ENCODE measurements at regions not wholly inside any gene's neighbourhood (a gene's known extent, or its start where the extent isn't known, plus 50 kb on each side); places are given as distances from the start of the nearest gene placed in this dataset.
"Not testable (repeated sequence)": the region's sequence is repeated elsewhere in the genome, so short reads cannot be mapped to it uniquely, and the experiment has no call there.

DNA sequence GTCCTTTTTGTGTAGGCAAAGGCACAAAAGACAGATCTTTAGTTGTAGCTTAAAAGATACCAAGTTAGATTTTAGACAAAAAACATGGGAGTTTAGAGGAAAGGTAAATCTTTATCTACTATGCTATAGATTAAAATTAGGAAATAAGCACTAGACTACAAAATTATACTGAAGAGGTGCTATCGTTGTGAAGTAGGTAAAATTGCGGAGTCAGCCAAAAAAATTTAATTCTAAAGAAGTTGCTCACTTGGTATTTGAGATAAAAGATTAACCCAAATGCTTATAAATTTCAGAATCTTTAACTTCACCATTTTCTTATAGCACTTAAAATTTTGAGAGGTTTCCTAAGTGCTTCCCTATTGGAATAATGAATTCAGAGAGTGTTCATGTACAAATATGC, 604.1 kb downstream of the GRXCR1 start:
- Histone ChIP-seq H3K9me2 (replicated peaks; ENCODE audit: insufficient read depth, low read length) (no peaks in the 10 kb centered on the region), H3K27me3 (replicated peaks; ENCODE audit: insufficient read depth, low read length) (no peaks in the 10 kb centered on the region), H3K27ac (ENCODE audit: low read length) (no peak overlapping the region), H4K20me1 (ENCODE audit: insufficient read depth, low read length) (no peaks in the 10 kb centered on the region), H3K9ac (ENCODE audit: low read length) (no peak overlapping the region), H3K4me2 (ENCODE audit: low read depth, low read length) (peak overlapping the region; percentile 45), H2AFZ (ENCODE audit: low read length) (peak overlapping the region; percentile 38), H3F3A (ENCODE audit: insufficient read depth, low read length) (no peaks in the 10 kb centered on the region), H3K4me1 (ENCODE audit: low read length) (no peaks in the 10 kb centered on the region), H3K79me2 (ENCODE audit: low read length) (no peaks in the 10 kb centered on the region), H3K36me3 (replicated peaks; ENCODE audit: insufficient read depth, low read length) (no peaks in the 10 kb centered on the region), H3K4me3 (ENCODE audit: low read length) (no peak overlapping the region), H3K9me3 (replicated peaks; ENCODE audit: insufficient read depth, low read length) (no peaks in the 10 kb centered on the region)
- TF ChIP-seq EZH2phosphoT487 (IDR thresholded peaks at IDR 0.05; ENCODE audit: low read length) (no peak), EZH2 (optimal IDR thresholded peaks at IDR 0.05; ENCODE audit: low read depth, low read length) (no peak), CTCF (IDR thresholded peaks at IDR 0.05; ENCODE audit: low read length) (no peak)
- no peak for DNase-seq

GRCh38 chr4:43505823-43506222, 613.3 kb downstream of the GRXCR1 start:
- not testable (repeated sequence) for H3K27me3 ChIP-seq (replicated peaks; ENCODE audit: insufficient read depth, low read length); H3K4me1 ChIP-seq (ENCODE audit: low read length); H3K9me3 ChIP-seq (replicated peaks; ENCODE audit: insufficient read depth, low read length); H4K20me1 ChIP-seq (ENCODE audit: insufficient read depth, low read length); H3K27ac ChIP-seq (ENCODE audit: low read length); H3K79me2 ChIP-seq (ENCODE audit: low read length); H3K9me2 ChIP-seq (replicated peaks; ENCODE audit: insufficient read depth, low read length); H3F3A ChIP-seq (ENCODE audit: insufficient read depth, low read length); H2AFZ ChIP-seq (ENCODE audit: low read length); H3K4me3 ChIP-seq (ENCODE audit: low read length); H3K4me2 ChIP-seq (ENCODE audit: low read depth, low read length); H3K9ac ChIP-seq (ENCODE audit: low read length); H3K36me3 ChIP-seq (replicated peaks; ENCODE audit: insufficient read depth, low read length); DNase-seq

DNA sequence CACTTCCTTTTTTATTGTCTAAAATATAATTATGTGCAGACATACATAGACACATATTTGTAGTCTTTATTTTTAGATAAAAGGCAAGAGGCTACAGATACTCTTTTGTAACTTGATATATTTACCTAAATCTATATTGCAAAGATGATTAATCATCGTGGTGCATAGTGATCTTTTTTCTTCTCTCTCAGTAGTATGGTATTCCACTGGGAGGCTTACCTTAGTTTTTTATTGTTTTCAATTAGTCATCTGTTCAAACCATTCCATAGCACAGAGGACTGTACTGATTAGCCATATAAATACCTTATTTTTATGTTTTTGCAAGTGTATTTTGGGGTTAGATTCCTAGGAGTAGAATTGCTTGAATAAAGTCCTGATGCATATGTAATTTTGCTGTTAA, 619.7 kb downstream of the GRXCR1 start:
- no peak overlapping the region for H3K4me3 ChIP-seq (ENCODE audit: low read length)
- no peaks in the 10 kb centered on the region for H3K9me3 ChIP-seq (replicated peaks; ENCODE audit: insufficient read depth, low read length)
- no peak overlapping the region for H3K9ac ChIP-seq (ENCODE audit: low read length)
- no peaks in the 10 kb centered on the region for H3K27me3 ChIP-seq (replicated peaks; ENCODE audit: insufficient read depth, low read length)
- no peaks in the 10 kb centered on the region for H3K36me3 ChIP-seq (replicated peaks; ENCODE audit: insufficient read depth, low read length)
- H3F3A ChIP-seq (ENCODE audit: insufficient read depth, low read length) = no peaks in the 10 kb centered on the region
- no peak overlapping the region for H3K27ac ChIP-seq (ENCODE audit: low read length)
- TF ChIP-seq CTCF (IDR thresholded peaks at IDR 0.05; ENCODE audit: low read length) (no peak), EZH2 (optimal IDR thresholded peaks at IDR 0.05; ENCODE audit: low read depth, low read length) (no peak), EZH2phosphoT487 (IDR thresholded peaks at IDR 0.05; ENCODE audit: low read length) (no peak)
- H3K79me2 ChIP-seq (ENCODE audit: low read length) = no peaks in the 10 kb centered on the region
- H4K20me1 ChIP-seq (ENCODE audit: insufficient read depth, low read length) = no peaks in the 10 kb centered on the region
- no peak for DNase-seq
- H3K9me2 ChIP-seq (replicated peaks; ENCODE audit: insufficient read depth, low read length) = no peaks in the 10 kb centered on the region
- no peak overlapping the region for H2AFZ ChIP-seq (ENCODE audit: low read length)
- no peak overlapping the region for H3K4me2 ChIP-seq (ENCODE audit: low read depth, low read length)
- H3K4me1 ChIP-seq (ENCODE audit: low read length) = no peaks in the 10 kb centered on the region

DNA sequence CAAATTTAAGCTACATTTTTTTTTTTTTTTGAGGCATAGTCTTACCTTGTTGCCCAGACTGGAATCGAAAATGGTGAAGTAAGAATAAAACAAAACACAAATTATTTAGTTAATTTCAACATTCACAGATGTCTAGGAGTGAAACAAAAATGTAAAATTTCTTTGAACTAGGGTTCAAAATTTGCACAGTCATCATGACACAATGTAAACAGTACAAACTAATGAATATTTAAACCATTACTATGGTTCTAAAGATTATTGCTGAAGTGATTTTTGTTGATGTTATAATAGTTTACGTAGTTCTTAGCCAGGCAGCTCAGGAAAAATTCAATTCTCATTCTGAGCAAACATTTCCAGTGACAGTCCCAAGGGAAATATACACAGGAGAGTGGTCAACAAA, 633.1 kb downstream of the GRXCR1 start:
- Histone ChIP-seq H3F3A (ENCODE audit: insufficient read depth, low read length) (no peaks in the 10 kb centered on the region), H3K79me2 (ENCODE audit: low read length) (no peaks in the 10 kb centered on the region), H3K4me1 (ENCODE audit: low read length) (no peaks in the 10 kb centered on the region), H3K9me3 (replicated peaks; ENCODE audit: insufficient read depth, low read length) (no peaks in the 10 kb centered on the region), H3K4me2 (ENCODE audit: low read depth, low read length) (no peak overlapping the region), H3K9ac (ENCODE audit: low read length) (no peak overlapping the region), H3K9me2 (replicated peaks; ENCODE audit: insufficient read depth, low read length) (no peaks in the 10 kb centered on the region), H2AFZ (ENCODE audit: low read length) (no peak overlapping the region), H3K27ac (ENCODE audit: low read length) (no peak overlapping the region), H4K20me1 (ENCODE audit: insufficient read depth, low read length) (no peaks in the 10 kb centered on the region), H3K4me3 (ENCODE audit: low read length) (no peak overlapping the region), H3K27me3 (replicated peaks; ENCODE audit: insufficient read depth, low read length) (no peaks in the 10 kb centered on the region), H3K36me3 (replicated peaks; ENCODE audit: insufficient read depth, low read length) (no peaks in the 10 kb centered on the region)
- TF ChIP-seq CTCF (IDR thresholded peaks at IDR 0.05; ENCODE audit: low read length) = no peak
- TF ChIP-seq EZH2 (optimal IDR thresholded peaks at IDR 0.05; ENCODE audit: low read depth, low read length) = no peak
- no peak for TF ChIP-seq EZH2phosphoT487 (IDR thresholded peaks at IDR 0.05; ENCODE audit: low read length)
- no peak for DNase-seq

Data from MM.1S (cell line).